ENCODE measurements at regions not wholly inside any gene's neighbourhood (a gene's known extent, or its start where the extent isn't known, plus 50 kb on each side); places are given as distances from the start of the nearest gene placed in this dataset.

DNA sequence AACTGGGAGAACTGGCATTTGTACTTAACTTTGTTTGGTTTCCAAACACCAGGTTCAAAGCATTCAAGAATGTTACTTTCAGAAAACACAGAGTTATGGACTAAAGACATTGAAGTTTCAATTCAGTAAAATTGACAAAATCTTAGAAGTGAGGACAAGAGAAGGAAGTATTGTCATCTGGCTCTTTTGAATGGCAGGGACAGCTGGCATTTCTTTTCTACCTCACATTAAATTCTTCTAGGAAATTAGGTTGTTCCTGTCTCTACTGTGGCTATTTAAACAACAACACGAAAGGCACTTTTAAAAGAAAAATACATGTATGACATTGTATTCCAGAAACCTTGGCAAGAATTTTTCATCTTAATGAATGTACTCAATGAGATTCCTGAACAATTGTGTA, 600.0 kb upstream of the CA10 start:
- Histone ChIP-seq H3K4me1 (ENCODE audit: insufficient read depth, low read length, severe bottlenecking) (no peaks in the 10 kb centered on the region), H4K20me1 (ENCODE audit: insufficient read depth, low read length) (no peaks in the 10 kb centered on the region), H3K36me3 (ENCODE audit: insufficient read depth, low read length) (no peaks in the 10 kb centered on the region), H3K79me2 (ENCODE audit: insufficient read depth, low read length) (no peaks in the 10 kb centered on the region), H3K4me3 (ENCODE audit: low read depth, low read length, poor library complexity, severe bottlenecking) (no peak overlapping the region), H3K9ac (ENCODE audit: low read length) (no peak overlapping the region), H3K27me3 (ENCODE audit: insufficient read depth, low read length) (no peaks in the 10 kb centered on the region), H3F3A (ENCODE audit: insufficient read depth, low read length) (no peaks in the 10 kb centered on the region), H3K9me2 (ENCODE audit: low read depth, low read length) (no peaks in the 10 kb centered on the region), H3K4me2 (ENCODE audit: low read length) (no peak overlapping the region), H2AFZ (ENCODE audit: low read length) (no peak overlapping the region), H3K27ac (ENCODE audit: low read depth, low read length, poor library complexity, severe bottlenecking) (no peak overlapping the region), H3K9me3 (ENCODE audit: low read length) (no peaks in the 10 kb centered on the region)
- TF ChIP-seq EZH2 (IDR thresholded peaks at IDR 0.05; ENCODE audit: borderline replicate concordance, low read length), result no peak
- TF ChIP-seq, protein P1, sequence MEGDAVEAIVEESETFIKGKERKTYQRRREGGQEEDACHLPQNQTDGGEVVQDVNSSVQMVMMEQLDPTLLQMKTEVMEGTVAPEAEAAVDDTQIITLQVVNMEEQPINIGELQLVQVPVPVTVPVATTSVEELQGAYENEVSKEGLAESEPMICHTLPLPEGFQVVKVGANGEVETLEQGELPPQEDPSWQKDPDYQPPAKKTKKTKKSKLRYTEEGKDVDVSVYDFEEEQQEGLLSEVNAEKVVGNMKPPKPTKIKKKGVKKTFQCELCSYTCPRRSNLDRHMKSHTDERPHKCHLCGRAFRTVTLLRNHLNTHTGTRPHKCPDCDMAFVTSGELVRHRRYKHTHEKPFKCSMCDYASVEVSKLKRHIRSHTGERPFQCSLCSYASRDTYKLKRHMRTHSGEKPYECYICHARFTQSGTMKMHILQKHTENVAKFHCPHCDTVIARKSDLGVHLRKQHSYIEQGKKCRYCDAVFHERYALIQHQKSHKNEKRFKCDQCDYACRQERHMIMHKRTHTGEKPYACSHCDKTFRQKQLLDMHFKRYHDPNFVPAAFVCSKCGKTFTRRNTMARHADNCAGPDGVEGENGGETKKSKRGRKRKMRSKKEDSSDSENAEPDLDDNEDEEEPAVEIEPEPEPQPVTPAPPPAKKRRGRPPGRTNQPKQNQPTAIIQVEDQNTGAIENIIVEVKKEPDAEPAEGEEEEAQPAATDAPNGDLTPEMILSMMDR (IDR thresholded peaks at IDR 0.05; ENCODE audit: low read length), result no peak

DNA sequence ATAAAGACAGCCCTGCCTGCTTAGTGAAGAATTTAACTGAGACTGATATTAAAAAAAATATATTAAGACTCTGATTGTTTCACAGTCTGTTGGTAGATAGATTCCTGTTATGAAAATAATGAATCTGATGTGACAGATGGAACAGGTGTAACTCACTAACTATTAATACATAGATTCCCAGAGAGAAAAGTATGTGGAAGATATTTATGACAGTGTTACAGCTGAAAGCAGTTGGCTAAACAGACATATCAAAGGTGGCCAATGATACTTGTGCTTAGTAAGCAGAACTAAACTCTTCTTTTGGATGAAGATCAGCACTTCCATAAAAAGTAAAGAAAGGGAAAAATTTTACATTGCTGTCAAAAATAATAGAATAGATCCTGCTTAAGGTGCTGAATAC, 598.2 kb upstream of the CA10 start:
- Histone ChIP-seq H3K27me3 (ENCODE audit: insufficient read depth, low read length) (no peaks in the 10 kb centered on the region), H3K4me1 (ENCODE audit: insufficient read depth, low read length, severe bottlenecking) (no peaks in the 10 kb centered on the region), H3K9ac (ENCODE audit: low read length) (no peak overlapping the region), H3K9me2 (ENCODE audit: low read depth, low read length) (no peaks in the 10 kb centered on the region), H3K4me2 (ENCODE audit: low read length) (no peak overlapping the region), H4K20me1 (ENCODE audit: insufficient read depth, low read length) (no peaks in the 10 kb centered on the region), H3K4me3 (ENCODE audit: low read depth, low read length, poor library complexity, severe bottlenecking) (no peak overlapping the region), H2AFZ (ENCODE audit: low read length) (no peak overlapping the region), H3F3A (ENCODE audit: insufficient read depth, low read length) (no peaks in the 10 kb centered on the region), H3K79me2 (ENCODE audit: insufficient read depth, low read length) (no peaks in the 10 kb centered on the region), H3K36me3 (ENCODE audit: insufficient read depth, low read length) (no peaks in the 10 kb centered on the region), H3K27ac (ENCODE audit: low read depth, low read length, poor library complexity, severe bottlenecking) (no peak overlapping the region), H3K9me3 (ENCODE audit: low read length) (no peaks in the 10 kb centered on the region)
- no peak for TF ChIP-seq EZH2 (IDR thresholded peaks at IDR 0.05; ENCODE audit: borderline replicate concordance, low read length)
- TF ChIP-seq, protein P1 (IDR thresholded peaks at IDR 0.05; ENCODE audit: low read length), result no peak

DNA sequence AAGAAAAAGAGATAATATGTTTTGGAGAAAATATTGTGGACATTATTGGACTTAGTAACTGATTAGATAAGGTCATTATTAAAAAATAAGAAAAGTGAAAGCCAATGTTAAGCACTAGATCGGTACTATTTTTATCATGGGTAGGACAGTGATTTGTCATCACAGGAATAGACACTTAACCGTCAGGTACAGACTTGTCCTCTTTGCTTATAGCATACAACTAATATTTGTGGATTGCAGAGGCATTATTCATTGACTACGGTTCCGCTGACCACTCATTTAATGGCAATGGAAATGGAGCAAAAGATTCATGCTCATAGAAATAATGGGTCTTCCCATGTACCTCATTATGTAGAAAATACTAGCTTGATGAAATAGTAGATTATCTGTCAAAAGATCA, 596.3 kb upstream of the CA10 start:
- Histone ChIP-seq H2AFZ (ENCODE audit: low read length) (no peak overlapping the region), H3K9me3 (ENCODE audit: low read length) (no peaks in the 10 kb centered on the region), H3K79me2 (ENCODE audit: insufficient read depth, low read length) (no peaks in the 10 kb centered on the region), H3K4me1 (ENCODE audit: insufficient read depth, low read length, severe bottlenecking) (no peaks in the 10 kb centered on the region), H3K36me3 (ENCODE audit: insufficient read depth, low read length) (no peaks in the 10 kb centered on the region), H3K27me3 (ENCODE audit: insufficient read depth, low read length) (no peaks in the 10 kb centered on the region), H4K20me1 (ENCODE audit: insufficient read depth, low read length) (no peaks in the 10 kb centered on the region), H3K4me3 (ENCODE audit: low read depth, low read length, poor library complexity, severe bottlenecking) (no peak overlapping the region), H3K27ac (ENCODE audit: low read depth, low read length, poor library complexity, severe bottlenecking) (no peak overlapping the region), H3K9ac (ENCODE audit: low read length) (no peak overlapping the region), H3K9me2 (ENCODE audit: low read depth, low read length) (no peaks in the 10 kb centered on the region), H3F3A (ENCODE audit: insufficient read depth, low read length) (no peaks in the 10 kb centered on the region), H3K4me2 (ENCODE audit: low read length) (no peak overlapping the region)
- TF ChIP-seq, protein P1 (IDR thresholded peaks at IDR 0.05; ENCODE audit: low read length), result no peak
- TF ChIP-seq EZH2 (IDR thresholded peaks at IDR 0.05; ENCODE audit: borderline replicate concordance, low read length), result no peak

All from OCI-LY1 (cell line).